GM12878 (cell line): ENCODE measurements at regions not wholly inside any gene's neighbourhood (a gene's known extent, or its start where the extent isn't known, plus 50 kb on each side); places are given as distances from the start of the nearest gene placed in this dataset.
A peak's percentile ranks its signal among the peaks of the same experiment; 100 is the strongest.

Source experiments
- ATAC-seq: fragments of 200-7000 bp; cut with Tn5 transposase; 3 replicates; pipeline ENCODE4 v1.9.1; 2020; ENCODE audit warnings: mild to moderate bottlenecking, moderate library complexity
- BruUV-seq: library from RNA; stranded (reverse); fragments of 400-500 nt; replicated peaks from 2 replicates; lab custom pipeline; 2021; lab: Mats Ljungman, UMichigan
- CTCF ChIA-PET: fragments of 300-600 bp; sonication (Branson Sonifier 250); formaldehyde crosslinking; extraction: SDS; loops from one replicate; lab custom pipeline; 2021; ENCODE audit warnings: inconsistent platforms; lab: Yijun Ruan, JAX
- POLR2A ChIA-PET: fragments of 350-600 bp; formaldehyde crosslinking; extraction: SDS; loops from one replicate; lab custom pipeline; 2021; ENCODE audit warnings: inconsistent platforms; lab: Charles Lee
- RAD21 ChIA-PET: fragments of 300-600 bp; sonication (Branson Sonifier 250); formaldehyde crosslinking; loops from one replicate; lab custom pipeline; 2023; ENCODE audit warnings: antibody characterized with exemption; ENCODE audit not compliant: unreplicated experiment; lab: Charles Lee
- SMC1A ChIA-PET: fragments of 300-600 bp; sonication (Branson Sonifier 250); formaldehyde crosslinking; loops from one replicate; lab custom pipeline; 2023; ENCODE audit not compliant: unreplicated experiment, uncharacterized antibody; lab: Charles Lee
- DNase-seq: peaks from one replicate; pipeline ENCODE4 v3.0.0-alpha.2; 2011; ENCODE audit warnings: low read depth, low spot score
- FAIRE-seq: peaks from 3 replicates; lab custom pipeline; 2011; peaks lifted over from hg19 to GRCh38; lab: Jason Lieb, UNC
- H2AFZ ChIP-seq: 2 replicates; pipeline ENCODE4 v1.6.0; 2011; ENCODE audit warnings: low read depth, low read length, control low read depth; ENCODE audit not compliant: control insufficient read depth
- H3K27ac ChIP-seq: 2 replicates; pipeline ENCODE4 v1.5.1; 2011; ENCODE audit warnings: control low read depth; ENCODE audit not compliant: control insufficient read depth, insufficient read depth
- H3K27me3 ChIP-seq, 2 experiments: replicated peaks in 1 of 2; 2 replicates each; pipeline versions ENCODE4 v1.6.0 to v1.6.1; 2011; ENCODE audit warnings: low read length in 1 of 2; ENCODE audit not compliant: control insufficient read depth in 2 of 2, insufficient read depth in 2 of 2
- H3K36me3 ChIP-seq, 2 experiments: 2 replicates each; pipeline ENCODE4 v1.5.1; 2011; ENCODE audit warnings: low read length in 1 of 2; ENCODE audit not compliant: control insufficient read depth in 2 of 2, insufficient read depth in 2 of 2
- H3K4me1 ChIP-seq: 2 replicates; pipeline ENCODE4 v1.6.1; 2011; ENCODE audit warnings: mild to moderate bottlenecking, low read length, moderate library complexity, mixed read lengths; ENCODE audit not compliant: control insufficient read depth, insufficient read depth
- H3K4me2 ChIP-seq: 2 replicates; pipeline ENCODE4 v1.6.0; 2011; ENCODE audit warnings: control low read depth; ENCODE audit not compliant: control insufficient read depth, insufficient read depth
- H3K4me3 ChIP-seq: fragments of 200-600 bp; sonication (generic); 2 replicates; pipeline ENCODE4 v1.5.1; 2016
- H3K79me2 ChIP-seq: 2 replicates; pipeline ENCODE4 v1.6.0; 2011; ENCODE audit warnings: low read length; ENCODE audit not compliant: control insufficient read depth, insufficient read depth
- H3K9ac ChIP-seq: 2 replicates; pipeline ENCODE4 v1.8.0; 2011; ENCODE audit warnings: low read length, control low read depth, mixed read lengths; ENCODE audit not compliant: control insufficient read depth, insufficient read depth
- H3K9me3 ChIP-seq: replicated peaks from 3 replicates; pipeline ENCODE4 v1.5.1; 2011; ENCODE audit warnings: mild to moderate bottlenecking, low read length; ENCODE audit not compliant: control insufficient read depth, insufficient read depth
- H4K20me1 ChIP-seq: 2 replicates; pipeline ENCODE4 v1.6.0; 2011; ENCODE audit not compliant: control insufficient read depth, insufficient read depth
- BACH1 ChIP-seq: fragments of 450-650 bp; IDR thresholded peaks from 2 replicates; pipeline ENCODE4 v1.6.1; 2017; ENCODE audit warnings: mild to moderate bottlenecking, borderline replicate concordance
- BMI1 ChIP-seq: fragments of 450-650 bp; IDR thresholded peaks from 2 replicates; pipeline ENCODE4 v1.6.1; 2016; ENCODE audit warnings: mild to moderate bottlenecking, moderate library complexity, borderline replicate concordance
- MTA2 ChIP-seq: fragments of 450-650 bp; IDR thresholded peaks from 2 replicates; pipeline ENCODE4 v1.6.1; 2016; ENCODE audit warnings: low read depth, mild to moderate bottlenecking, moderate library complexity
- RAD51 ChIP-seq: fragments of 450-650 bp; IDR thresholded peaks from 2 replicates; pipeline ENCODE4 v1.6.1; 2016; ENCODE audit warnings: moderate library complexity, mild to moderate bottlenecking, inconsistent platforms
- RUNX3 ChIP-seq: IDR thresholded peaks from 2 replicates; pipeline ENCODE4 v1.6.1; 2012; ENCODE audit warnings: low read length, inconsistent platforms
- WGBS: methylation state at CpG from one replicate; pipeline ENCODE4 v1.1.6; 2016; ENCODE audit warnings: low lambda C conversion rate; ENCODE audit not compliant: insufficient replicate concordance, insufficient coverage; ENCODE audit errors: missing lambda C conversion rate; 5-methylcytosine and 5-hydroxymethylcytosine counted together
- in situ Hi-C: fragments of 300-500 bp; cut with MboI; formaldehyde crosslinking; loops from 9 replicates; pipeline ENCODE4 v1.14.3; 2018; ENCODE audit warnings: mixed read lengths
- intact Hi-C: fragments of 100-400 bp; cut with micrococcal nuclease; formaldehyde crosslinking; loops from one replicate; pipeline ENCODE4 v1.14.2; 2022; ENCODE audit not compliant: unreplicated experiment
- TF ChIP-seq, protein P1 (sequence below): IDR thresholded peaks from 2 replicates; pipeline ENCODE4 v1.6.1; 2012; ENCODE audit warnings: improper control_type of control experiment, low read depth, low read length; ENCODE audit not compliant: insufficient replicate concordance
- TF ChIP-seq, protein P2 (sequence below): fragments of 450-650 bp; formaldehyde crosslinking; IDR thresholded peaks from 2 replicates; pipeline ENCODE4 v1.4.0; 2020; ENCODE audit warnings: mild to moderate bottlenecking, moderate library complexity

DNA sequence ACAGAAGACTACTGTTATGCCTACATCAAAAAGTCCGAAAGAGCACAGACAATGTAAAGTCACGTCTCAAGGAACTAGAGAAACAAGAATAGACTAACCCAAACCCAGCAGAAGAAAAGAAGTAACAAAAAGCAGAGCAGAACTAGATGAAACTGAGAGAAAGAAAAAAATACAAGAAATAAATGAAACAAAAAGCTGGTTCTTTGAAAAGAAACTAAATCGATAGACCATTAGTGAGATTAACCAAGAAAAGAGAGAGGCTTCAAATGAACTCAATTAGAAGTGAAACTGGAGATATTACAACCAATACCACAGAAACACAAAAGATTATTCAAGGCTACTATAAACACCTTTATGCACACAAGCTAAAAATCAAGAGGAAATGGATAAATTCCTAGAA, 271.8 kb downstream of the MBD2 start:
- Histone ChIP-seq H3K9me3 (no peaks in the 10 kb centered on the region), H3K4me2 (0 out of 2 replicates have a peak overlapping the region, but pooled peaks have one; percentile 27), H4K20me1 (no peaks in the 10 kb centered on the region), H3K4me1 (no peaks in the 10 kb centered on the region; the same call in 1 of the 2 replicates), H3K4me3 (no peak overlapping the region), H3K36me3 (no peaks in the 10 kb centered on the region), H3K9ac (no peak overlapping the region), H3K27me3 (no peaks in the 10 kb centered on the region), H3K27ac (no peak overlapping the region), H3K79me2 (no peaks in the 10 kb centered on the region)
- DNase-seq: no peak
- ChIA-PET POLR2A (no interaction called here), CTCF (no interaction called here), SMC1A (interaction anchor here (0.7 kb wide), 1 partner anchor 1844 kb away, joined by 3 read pairs; no protein-coding TSS in a partner anchor), RAD21 (no interaction called here)
- ATAC-seq: peak; percentile 29; the same call in 2 of the 3 replicates
- intact Hi-C loops: no loop called here
- FAIRE-seq: no peak
- WGBS: 30% methylated on average over 3 of the region's 3 CpGs
- in situ Hi-C loops: no loop called here
- TF ChIP-seq RAD51 (no peak), RUNX3 (0 out of 2 replicates have a peak, but pooled peaks have one; percentile 11), MTA2 (peak; percentile 28; the same call in 1 of the 2 replicates)
- TF ChIP-seq, all 136 proteins: peak for 2
- H2AFZ ChIP-seq: no peak overlapping the region
- no TSS peak for BruUV-seq

DNA sequence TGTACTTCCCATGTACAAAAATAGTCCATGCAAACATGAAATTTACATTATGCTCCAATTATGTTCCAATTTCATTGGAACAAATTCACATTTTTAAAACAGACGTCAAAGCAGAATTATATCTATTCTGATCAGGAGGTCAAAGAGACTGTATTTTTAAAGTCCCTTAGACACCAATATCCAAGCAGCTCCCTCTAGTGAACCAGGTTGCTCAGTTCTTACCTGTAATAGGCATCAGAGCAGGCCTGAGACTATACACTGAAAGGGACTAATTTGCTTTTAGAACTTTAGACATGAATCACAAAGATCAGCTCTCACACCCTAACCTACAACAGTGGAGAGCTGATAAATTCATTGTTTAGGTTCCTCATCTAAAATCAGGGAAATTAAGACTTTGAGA, 273.9 kb downstream of the MBD2 start:
- H3K79me2 ChIP-seq: no peaks in the 10 kb centered on the region
- H3K9me3 ChIP-seq: no peaks in the 10 kb centered on the region
- CTCF ChIA-PET: no interaction called here
- RAD21 ChIA-PET: no interaction called here
- in situ Hi-C loops: no loop called here
- no peak overlapping the region for H3K4me2 ChIP-seq
- intact Hi-C loops: no loop called here
- H4K20me1 ChIP-seq: no peaks in the 10 kb centered on the region
- H3K9ac ChIP-seq: no peak overlapping the region
- no TSS peak for BruUV-seq
- POLR2A ChIA-PET: no interaction called here
- FAIRE-seq (no peak), DNase-seq (no peak), ATAC-seq (no peak)
- no peak overlapping the region for H2AFZ ChIP-seq
- no peak overlapping the region for H3K27ac ChIP-seq
- no peaks in the 10 kb centered on the region for H3K36me3 ChIP-seq
- no peaks in the 10 kb centered on the region; the same call in 1 of the 2 replicates for H3K4me1 ChIP-seq
- 68% methylated on average over 1 of the region's 1 CpG for WGBS
- no peak overlapping the region for H3K4me3 ChIP-seq
- SMC1A ChIA-PET: no interaction called here
- H3K27me3 ChIP-seq: no peaks in the 10 kb centered on the region
- no peak for TF ChIP-seq BMI1
- TF ChIP-seq, protein P1, sequence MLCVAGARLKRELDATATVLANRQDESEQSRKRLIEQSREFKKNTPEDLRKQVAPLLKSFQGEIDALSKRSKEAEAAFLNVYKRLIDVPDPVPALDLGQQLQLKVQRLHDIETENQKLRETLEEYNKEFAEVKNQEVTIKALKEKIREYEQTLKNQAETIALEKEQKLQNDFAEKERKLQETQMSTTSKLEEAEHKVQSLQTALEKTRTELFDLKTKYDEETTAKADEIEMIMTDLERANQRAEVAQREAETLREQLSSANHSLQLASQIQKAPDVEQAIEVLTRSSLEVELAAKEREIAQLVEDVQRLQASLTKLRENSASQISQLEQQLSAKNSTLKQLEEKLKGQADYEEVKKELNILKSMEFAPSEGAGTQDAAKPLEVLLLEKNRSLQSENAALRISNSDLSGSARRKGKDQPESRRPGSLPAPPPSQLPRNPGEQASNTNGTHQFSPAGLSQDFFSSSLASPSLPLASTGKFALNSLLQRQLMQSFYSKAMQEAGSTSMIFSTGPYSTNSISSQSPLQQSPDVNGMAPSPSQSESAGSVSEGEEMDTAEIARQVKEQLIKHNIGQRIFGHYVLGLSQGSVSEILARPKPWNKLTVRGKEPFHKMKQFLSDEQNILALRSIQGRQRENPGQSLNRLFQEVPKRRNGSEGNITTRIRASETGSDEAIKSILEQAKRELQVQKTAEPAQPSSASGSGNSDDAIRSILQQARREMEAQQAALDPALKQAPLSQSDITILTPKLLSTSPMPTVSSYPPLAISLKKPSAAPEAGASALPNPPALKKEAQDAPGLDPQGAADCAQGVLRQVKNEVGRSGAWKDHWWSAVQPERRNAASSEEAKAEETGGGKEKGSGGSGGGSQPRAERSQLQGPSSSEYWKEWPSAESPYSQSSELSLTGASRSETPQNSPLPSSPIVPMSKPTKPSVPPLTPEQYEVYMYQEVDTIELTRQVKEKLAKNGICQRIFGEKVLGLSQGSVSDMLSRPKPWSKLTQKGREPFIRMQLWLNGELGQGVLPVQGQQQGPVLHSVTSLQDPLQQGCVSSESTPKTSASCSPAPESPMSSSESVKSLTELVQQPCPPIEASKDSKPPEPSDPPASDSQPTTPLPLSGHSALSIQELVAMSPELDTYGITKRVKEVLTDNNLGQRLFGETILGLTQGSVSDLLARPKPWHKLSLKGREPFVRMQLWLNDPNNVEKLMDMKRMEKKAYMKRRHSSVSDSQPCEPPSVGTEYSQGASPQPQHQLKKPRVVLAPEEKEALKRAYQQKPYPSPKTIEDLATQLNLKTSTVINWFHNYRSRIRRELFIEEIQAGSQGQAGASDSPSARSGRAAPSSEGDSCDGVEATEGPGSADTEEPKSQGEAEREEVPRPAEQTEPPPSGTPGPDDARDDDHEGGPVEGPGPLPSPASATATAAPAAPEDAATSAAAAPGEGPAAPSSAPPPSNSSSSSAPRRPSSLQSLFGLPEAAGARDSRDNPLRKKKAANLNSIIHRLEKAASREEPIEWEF: no peak
- TF ChIP-seq, protein P2, sequence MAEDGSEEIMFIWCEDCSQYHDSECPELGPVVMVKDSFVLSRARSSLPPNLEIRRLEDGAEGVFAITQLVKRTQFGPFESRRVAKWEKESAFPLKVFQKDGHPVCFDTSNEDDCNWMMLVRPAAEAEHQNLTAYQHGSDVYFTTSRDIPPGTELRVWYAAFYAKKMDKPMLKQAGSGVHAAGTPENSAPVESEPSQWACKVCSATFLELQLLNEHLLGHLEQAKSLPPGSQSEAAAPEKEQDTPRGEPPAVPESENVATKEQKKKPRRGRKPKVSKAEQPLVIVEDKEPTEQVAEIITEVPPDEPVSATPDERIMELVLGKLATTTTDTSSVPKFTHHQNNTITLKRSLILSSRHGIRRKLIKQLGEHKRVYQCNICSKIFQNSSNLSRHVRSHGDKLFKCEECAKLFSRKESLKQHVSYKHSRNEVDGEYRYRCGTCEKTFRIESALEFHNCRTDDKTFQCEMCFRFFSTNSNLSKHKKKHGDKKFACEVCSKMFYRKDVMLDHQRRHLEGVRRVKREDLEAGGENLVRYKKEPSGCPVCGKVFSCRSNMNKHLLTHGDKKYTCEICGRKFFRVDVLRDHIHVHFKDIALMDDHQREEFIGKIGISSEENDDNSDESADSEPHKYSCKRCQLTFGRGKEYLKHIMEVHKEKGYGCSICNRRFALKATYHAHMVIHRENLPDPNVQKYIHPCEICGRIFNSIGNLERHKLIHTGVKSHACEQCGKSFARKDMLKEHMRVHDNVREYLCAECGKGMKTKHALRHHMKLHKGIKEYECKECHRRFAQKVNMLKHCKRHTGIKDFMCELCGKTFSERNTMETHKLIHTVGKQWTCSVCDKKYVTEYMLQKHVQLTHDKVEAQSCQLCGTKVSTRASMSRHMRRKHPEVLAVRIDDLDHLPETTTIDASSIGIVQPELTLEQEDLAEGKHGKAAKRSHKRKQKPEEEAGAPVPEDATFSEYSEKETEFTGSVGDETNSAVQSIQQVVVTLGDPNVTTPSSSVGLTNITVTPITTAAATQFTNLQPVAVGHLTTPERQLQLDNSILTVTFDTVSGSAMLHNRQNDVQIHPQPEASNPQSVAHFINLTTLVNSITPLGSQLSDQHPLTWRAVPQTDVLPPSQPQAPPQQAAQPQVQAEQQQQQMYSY (CRISPR knock-in tag): no peak
- TF ChIP-seq BACH1: no peak
